Activated CD4-positive, alpha-beta T cell treated with anti-CD3 and anti-CD28 coated beads for 36 hours (primary cell): ENCODE measurements at regions not wholly inside any gene's neighbourhood (a gene's known extent, or its start where the extent isn't known, plus 50 kb on each side); places are given as distances from the start of the nearest gene placed in this dataset.

Experiments used
- ATAC-seq: fragments of 200-7000 bp; cut with Tn5 transposase; one replicate; pipeline ENCODE4 v1.10.0; 2021; ENCODE audit warnings: mild to moderate bottlenecking, moderate library complexity
- CTCF ChIA-PET: fragments of 350-600 bp; sonication (Branson Sonifier 250); formaldehyde crosslinking; loops from one replicate; lab custom pipeline; 2021; ENCODE audit warnings: antibody characterized with exemption; lab: Charles Lee
- POLR2A ChIA-PET: fragments of 350-600 bp; sonication (Branson Sonifier 250); formaldehyde crosslinking; loops from one replicate; lab custom pipeline; 2021; ENCODE audit warnings: antibody characterized with exemption, inconsistent platforms; lab: Charles Lee
- DNase-seq: peaks from one replicate; pipeline ENCODE4 v3.0.0-alpha.2; 2020
- H3K27ac Mint-ChIP-seq: one replicate; pipeline ENCODE4 v1.8.0; 2021; ENCODE audit warnings: mixed read lengths
- H3K27me3 Mint-ChIP-seq: one replicate; pipeline ENCODE4 v1.8.0; 2021; ENCODE audit warnings: mixed read lengths
- H3K36me3 Mint-ChIP-seq: one replicate; pipeline ENCODE4 v1.8.0; 2021; ENCODE audit warnings: low read depth, mixed read lengths
- H3K4me1 Mint-ChIP-seq: one replicate; pipeline ENCODE4 v1.8.0; 2021; ENCODE audit warnings: mixed read lengths
- H3K4me3 Mint-ChIP-seq: one replicate; pipeline ENCODE4 v1.8.0; 2021; ENCODE audit warnings: mild to moderate bottlenecking, moderate library complexity, mixed read lengths
- H3K9me3 Mint-ChIP-seq: one replicate; pipeline ENCODE4 v1.8.0; 2021; ENCODE audit warnings: low read depth, mixed read lengths
- intact Hi-C, 2 experiments: fragments of 100-400 bp; cut with DNase I in 1 of 2; cut with micrococcal nuclease in 1 of 2; formaldehyde crosslinking; loops; one replicate each; pipeline versions ENCODE4 v1.14.2 to v1.15.1; 2022 to 2024; cut with DNase I, micrococcal nuclease

- POLR2A ChIA-PET: no interaction called here
- H3K36me3 Mint-ChIP-seq: no peaks in the 10 kb centered on the region
Measured at GRCh38 chr2:128817813-128818212, 499.1 kb upstream of the HS6ST1 start.

GRCh38 chr2:128818248-128818647 lies 499.6 kb upstream of the HS6ST1 start:
- intact Hi-C loops: no loop called here
- DNase-seq (no peak), ATAC-seq (no peak)
- Mint-ChIP-seq H3K9me3 (no peaks in the 10 kb centered on the region), H3K36me3 (no peaks in the 10 kb centered on the region), H3K27me3 (peaks cover 6% of the 10 kb centered on the region), H3K4me3 (no peak overlapping the region), H3K27ac (no peak overlapping the region), H3K4me1 (no peaks in the 10 kb centered on the region)
- ChIA-PET CTCF (no interaction called here), POLR2A (no interaction called here)

More at GRCh38 chr2:128817813-128818212, 499.1 kb upstream of the HS6ST1 start:
- intact Hi-C loops: no loop called here
- no peaks in the 10 kb centered on the region for H3K4me1 Mint-ChIP-seq
- H3K27ac Mint-ChIP-seq: no peak overlapping the region
- no peaks in the 10 kb centered on the region for H3K9me3 Mint-ChIP-seq
- H3K4me3 Mint-ChIP-seq: no peak overlapping the region
- CTCF ChIA-PET: no interaction called here
- ATAC-seq: no peak
- H3K27me3 Mint-ChIP-seq: peaks cover 6% of the 10 kb centered on the region
- DNase-seq: no peak

- DNase-seq (no peak), ATAC-seq (no peak)
- Mint-ChIP-seq H3K9me3 (no peaks in the 10 kb centered on the region), H3K4me1 (no peaks in the 10 kb centered on the region), H3K27me3 (peaks cover 1% of the 10 kb centered on the region), H3K27ac (no peak overlapping the region), H3K36me3 (no peaks in the 10 kb centered on the region), H3K4me3 (no peak overlapping the region)
- intact Hi-C loops: no loop called here
- ChIA-PET CTCF (no interaction called here), POLR2A (no interaction called here)
Measured at GRCh38 chr2:128818704-128819491, 500.2 kb upstream of the HS6ST1 start.

- H3K4me3 Mint-ChIP-seq: no peak overlapping the region
- DNase-seq (no peak), ATAC-seq (no peak)
- H3K36me3 Mint-ChIP-seq: no peaks in the 10 kb centered on the region
- no peaks in the 10 kb centered on the region for H3K9me3 Mint-ChIP-seq
- POLR2A ChIA-PET: no interaction called here
- peaks cover 1% of the 10 kb centered on the region for H3K27me3 Mint-ChIP-seq
- no peak overlapping the region for H3K27ac Mint-ChIP-seq
- intact Hi-C loops: no loop called here
- CTCF ChIA-PET: interaction anchor here (0.7 kb wide), 1 partner anchor 46 kb away, joined by 3 read pairs; no protein-coding TSS in a partner anchor
- no peaks in the 10 kb centered on the region for H3K4me1 Mint-ChIP-seq
Measured at GRCh38 chr2:128820452-128820851, 501.8 kb upstream of the HS6ST1 start.

- ChIA-PET POLR2A (no interaction called here), CTCF (interaction anchor here (0.6 kb wide), 1 partner anchor 968 kb away, joined by 3 read pairs; no protein-coding TSS in a partner anchor)
- Mint-ChIP-seq H3K27me3 (peaks cover 1% of the 10 kb centered on the region), H3K36me3 (no peaks in the 10 kb centered on the region), H3K4me3 (no peak overlapping the region), H3K27ac (no peak overlapping the region), H3K4me1 (no peaks in the 10 kb centered on the region), H3K9me3 (no peaks in the 10 kb centered on the region)
- no peak for ATAC-seq
- intact Hi-C loops: no loop called here
- no peak for DNase-seq
Measured at GRCh38 chr2:128821010-128821409, 502.3 kb upstream of the HS6ST1 start.

- no peaks in the 10 kb centered on the region for H3K4me1 Mint-ChIP-seq
- ChIA-PET POLR2A (no interaction called here), CTCF (no interaction called here)
- H3K27me3 Mint-ChIP-seq: peaks cover under 1% of the 10 kb centered on the region
- intact Hi-C loops: no loop called here
- ATAC-seq (no peak), DNase-seq (no peak)
- H3K27ac Mint-ChIP-seq: no peak overlapping the region
- no peaks in the 10 kb centered on the region for H3K36me3 Mint-ChIP-seq
- H3K9me3 Mint-ChIP-seq: no peaks in the 10 kb centered on the region
- no peak overlapping the region for H3K4me3 Mint-ChIP-seq
Measured at GRCh38 chr2:128832946-128833663, 514.4 kb upstream of the HS6ST1 start.

GRCh38 chr2:128833664-128834027 lies 515.0 kb upstream of the HS6ST1 start:
- ATAC-seq (no peak), DNase-seq (no peak)
- Mint-ChIP-seq H3K27ac (no peak overlapping the region), H3K4me1 (no peaks in the 10 kb centered on the region), H3K4me3 (no peak overlapping the region), H3K9me3 (no peaks in the 10 kb centered on the region), H3K36me3 (no peaks in the 10 kb centered on the region), H3K27me3 (peaks cover 2% of the 10 kb centered on the region)
- POLR2A ChIA-PET: no interaction called here
- intact Hi-C loops: no loop called here
- CTCF ChIA-PET: no interaction called here

- Mint-ChIP-seq H3K36me3 (no peaks in the 10 kb centered on the region), H3K9me3 (no peaks in the 10 kb centered on the region), H3K27ac (no peak overlapping the region), H3K4me1 (no peaks in the 10 kb centered on the region), H3K4me3 (no peak overlapping the region), H3K27me3 (peaks cover 2% of the 10 kb centered on the region)
- DNase-seq: no peak
- POLR2A ChIA-PET: no interaction called here
- ATAC-seq: no peak
- CTCF ChIA-PET: no interaction called here
- intact Hi-C loops: no loop called here
Measured at GRCh38 chr2:128834207-128834879, 515.7 kb upstream of the HS6ST1 start.

GRCh38 chr2:128834880-128835252 lies 516.2 kb upstream of the HS6ST1 start:
- no peak for ATAC-seq
- ChIA-PET POLR2A (no interaction called here), CTCF (interaction anchor here (0.5 kb wide), 1 partner anchor 1013 kb away, joined by 3 read pairs; no protein-coding TSS in a partner anchor)
- Mint-ChIP-seq H3K36me3 (no peaks in the 10 kb centered on the region), H3K4me3 (no peak overlapping the region), H3K27ac (no peak overlapping the region), H3K27me3 (peaks cover 2% of the 10 kb centered on the region), H3K4me1 (no peaks in the 10 kb centered on the region), H3K9me3 (no peaks in the 10 kb centered on the region)
- no peak for DNase-seq
- intact Hi-C loops: no loop called here

GRCh38 chr2:128835342-128835855 lies 516.7 kb upstream of the HS6ST1 start:
- H3K9me3 Mint-ChIP-seq: no peaks in the 10 kb centered on the region
- no peaks in the 10 kb centered on the region for H3K36me3 Mint-ChIP-seq
- DNase-seq: no peak
- ChIA-PET CTCF (interaction anchor here (0.5 kb wide), 1 partner anchor 1012 kb away, joined by 3 read pairs; no protein-coding TSS in a partner anchor), POLR2A (no interaction called here)
- ATAC-seq: no peak
- peaks cover 2% of the 10 kb centered on the region for H3K27me3 Mint-ChIP-seq
- H3K4me1 Mint-ChIP-seq: no peaks in the 10 kb centered on the region
- intact Hi-C loops: no loop called here
- H3K27ac Mint-ChIP-seq: no peak overlapping the region
- no peak overlapping the region for H3K4me3 Mint-ChIP-seq

- H3K4me3 Mint-ChIP-seq: no peak overlapping the region
- intact Hi-C loops: no loop called here
- no peaks in the 10 kb centered on the region for H3K9me3 Mint-ChIP-seq
Measured at GRCh38 chr2:128835974-128836373, 517.3 kb upstream of the HS6ST1 start.

More at GRCh38 chr2:128835974-128836373, 517.3 kb upstream of the HS6ST1 start:
- Mint-ChIP-seq H3K4me1 (no peaks in the 10 kb centered on the region), H3K27me3 (peaks cover 2% of the 10 kb centered on the region), H3K27ac (no peak overlapping the region), H3K36me3 (no peaks in the 10 kb centered on the region)
- CTCF ChIA-PET: no interaction called here
- POLR2A ChIA-PET: no interaction called here
- no peak for ATAC-seq
- no peak for DNase-seq
